BJ (cell line): ENCODE measurements at regions not wholly inside any gene's neighbourhood (a gene's known extent, or its start where the extent isn't known, plus 50 kb on each side); places are given as distances from the start of the nearest gene placed in this dataset.

Experiments used
- CTCF ChIA-PET: fragments of 350-600 bp; formaldehyde crosslinking; extraction: SDS; loops from one replicate; lab custom pipeline; 2021; ENCODE audit warnings: antibody characterized with exemption, inconsistent platforms; lab: Yijun Ruan, JAX
- POLR2A ChIA-PET: fragments of 300-600 bp; sonication (Branson Sonifier 250); formaldehyde crosslinking; extraction: SDS; loops from one replicate; lab custom pipeline; 2021; ENCODE audit warnings: antibody characterized with exemption; lab: Charles Lee
- DNase-seq: peaks from one replicate; pipeline ENCODE4 v3.0.0-alpha.2; 2011; ENCODE audit warnings: low read depth
- H3K27me3 ChIP-seq: 2 replicates; pipeline ENCODE4 v1.6.0; 2011; ENCODE audit warnings: low read length; ENCODE audit not compliant: control insufficient read depth, insufficient read depth
- H3K36me3 ChIP-seq: 2 replicates; pipeline ENCODE4 v1.5.1; 2011; ENCODE audit warnings: low read length; ENCODE audit not compliant: control insufficient read depth, insufficient read depth
- H3K4me3 ChIP-seq: 2 replicates; pipeline ENCODE4 v1.5.1; 2011; ENCODE audit warnings: low read depth, mild to moderate bottlenecking, control low read depth, low read length
- TF ChIP-seq, protein P1 (sequence below): IDR thresholded peaks from 2 replicates; pipeline ENCODE4 v1.5.1; 2011; ENCODE audit warnings: low read depth, mild to moderate bottlenecking, control low read depth, inconsistent platforms, low read length, moderate library complexity; ENCODE audit not compliant: insufficient read depth

DNA sequence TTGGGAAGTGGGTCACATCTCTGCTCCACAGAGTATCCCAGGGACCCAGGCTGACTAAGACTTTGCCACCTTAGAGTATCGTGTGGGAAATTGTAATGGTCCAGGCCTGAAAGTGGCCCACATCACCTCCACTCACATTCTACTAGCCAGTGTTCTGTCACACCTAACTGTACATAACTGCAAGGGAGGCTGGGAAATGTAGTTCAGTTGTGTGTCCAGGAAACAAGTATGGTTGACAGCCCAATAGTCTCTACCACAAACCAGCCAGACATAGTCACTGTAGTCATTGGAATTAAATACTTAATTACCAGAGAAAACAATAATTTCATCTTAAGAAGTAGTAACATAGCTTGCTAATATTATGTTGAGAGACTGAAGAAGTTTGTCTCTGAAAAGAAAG is 233.4 kb upstream of the S100G start:
- DNase-seq: no peak
- CTCF ChIA-PET: interaction anchor here (1.3 kb wide), 1 partner anchor 8 kb away, joined by 4 read pairs; no protein-coding TSS in a partner anchor
- Histone ChIP-seq H3K36me3 (no peaks in the 10 kb centered on the region), H3K27me3 (no peaks in the 10 kb centered on the region), H3K4me3 (no peak overlapping the region)
- POLR2A ChIA-PET: no interaction called here
- TF ChIP-seq, protein P1, sequence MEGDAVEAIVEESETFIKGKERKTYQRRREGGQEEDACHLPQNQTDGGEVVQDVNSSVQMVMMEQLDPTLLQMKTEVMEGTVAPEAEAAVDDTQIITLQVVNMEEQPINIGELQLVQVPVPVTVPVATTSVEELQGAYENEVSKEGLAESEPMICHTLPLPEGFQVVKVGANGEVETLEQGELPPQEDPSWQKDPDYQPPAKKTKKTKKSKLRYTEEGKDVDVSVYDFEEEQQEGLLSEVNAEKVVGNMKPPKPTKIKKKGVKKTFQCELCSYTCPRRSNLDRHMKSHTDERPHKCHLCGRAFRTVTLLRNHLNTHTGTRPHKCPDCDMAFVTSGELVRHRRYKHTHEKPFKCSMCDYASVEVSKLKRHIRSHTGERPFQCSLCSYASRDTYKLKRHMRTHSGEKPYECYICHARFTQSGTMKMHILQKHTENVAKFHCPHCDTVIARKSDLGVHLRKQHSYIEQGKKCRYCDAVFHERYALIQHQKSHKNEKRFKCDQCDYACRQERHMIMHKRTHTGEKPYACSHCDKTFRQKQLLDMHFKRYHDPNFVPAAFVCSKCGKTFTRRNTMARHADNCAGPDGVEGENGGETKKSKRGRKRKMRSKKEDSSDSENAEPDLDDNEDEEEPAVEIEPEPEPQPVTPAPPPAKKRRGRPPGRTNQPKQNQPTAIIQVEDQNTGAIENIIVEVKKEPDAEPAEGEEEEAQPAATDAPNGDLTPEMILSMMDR: no peak

DNA sequence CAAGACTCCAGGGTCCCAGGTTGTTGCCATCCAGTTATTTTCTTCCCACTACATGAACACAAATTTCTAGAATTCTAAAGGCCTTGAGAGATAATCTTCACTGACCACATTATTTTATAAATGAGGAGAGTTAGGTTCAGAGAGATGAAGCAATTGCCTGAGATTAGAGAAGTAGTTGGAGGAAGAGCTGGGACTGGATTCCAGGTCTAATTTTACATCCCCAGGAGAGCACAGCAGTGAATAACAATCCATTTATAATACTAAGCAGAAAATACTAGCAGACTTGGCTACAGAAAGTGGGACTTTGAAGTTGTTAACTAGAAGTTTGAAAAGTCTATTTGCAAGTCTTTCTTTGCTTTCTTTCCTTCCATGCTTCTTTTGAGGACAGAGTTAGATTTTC is 231.3 kb upstream of the S100G start:
- Histone ChIP-seq H3K36me3 (no peaks in the 10 kb centered on the region), H3K27me3 (no peaks in the 10 kb centered on the region), H3K4me3 (no peak overlapping the region)
- TF ChIP-seq, protein P1: no peak
- ChIA-PET CTCF (no interaction called here), POLR2A (no interaction called here)
- no peak for DNase-seq

DNA sequence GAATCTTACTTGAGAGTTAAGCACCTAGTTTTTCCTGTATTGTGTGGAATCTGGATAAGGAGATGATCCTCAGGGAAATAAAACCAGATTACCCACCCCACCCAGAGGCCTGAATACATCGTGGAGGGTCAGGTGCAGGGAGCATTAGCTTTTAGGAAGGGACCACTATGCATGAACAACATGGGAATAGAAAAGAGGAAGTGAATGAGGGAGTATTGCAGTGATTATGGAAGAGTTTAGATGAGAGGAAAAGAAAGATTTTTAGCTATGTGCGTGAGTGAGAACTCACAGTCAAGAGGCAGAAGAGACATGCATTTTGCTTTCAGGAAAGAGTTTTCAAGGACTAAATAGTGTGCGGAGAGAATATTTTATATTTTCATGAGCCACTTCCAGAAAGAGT is 222.3 kb upstream of the S100G start:
- no peak for DNase-seq
- ChIA-PET POLR2A (no interaction called here), CTCF (interaction anchor here (1.1 kb wide), 1 partner anchor 10 kb away, joined by 3 read pairs; no protein-coding TSS in a partner anchor)
- no peak overlapping the region for H3K4me3 ChIP-seq
- TF ChIP-seq, protein P1: no peak
- no peaks in the 10 kb centered on the region for H3K36me3 ChIP-seq
- H3K27me3 ChIP-seq: no peaks in the 10 kb centered on the region

DNA sequence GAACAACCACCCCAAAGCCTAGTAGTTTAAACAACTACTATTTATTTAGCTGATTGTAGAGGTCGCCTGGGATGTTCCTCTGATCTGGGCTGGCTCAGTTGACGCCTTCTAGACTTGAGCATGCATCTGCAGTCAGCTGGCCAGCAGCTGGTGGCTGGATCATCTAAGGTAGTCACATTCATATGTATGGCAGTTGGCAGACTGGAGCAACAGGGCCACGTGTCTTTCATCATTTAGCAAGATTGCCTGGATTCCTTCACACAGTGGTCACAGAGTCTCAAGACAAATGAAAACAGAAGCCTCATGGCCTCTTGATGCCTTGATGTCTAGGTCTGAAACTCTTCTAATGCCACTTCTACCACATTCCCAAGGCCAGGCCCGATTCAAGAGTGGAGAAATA is 220.6 kb upstream of the S100G start:
- no peak overlapping the region for H3K4me3 ChIP-seq
- no peaks in the 10 kb centered on the region for H3K27me3 ChIP-seq
- TF ChIP-seq, protein P1: no peak
- CTCF ChIA-PET: interaction anchor here (1.1 to 1.4 kb wide), 2 partner anchors 15 to 306 kb away, joined by 4 read pairs; partner anchors contain the start of gene GRPR
- no peaks in the 10 kb centered on the region for H3K36me3 ChIP-seq
- POLR2A ChIA-PET: interaction anchor here (0.6 kb wide), 1 partner anchor 256 kb away, joined by 12 read pairs; no protein-coding TSS in a partner anchor
- DNase-seq: no peak

DNA sequence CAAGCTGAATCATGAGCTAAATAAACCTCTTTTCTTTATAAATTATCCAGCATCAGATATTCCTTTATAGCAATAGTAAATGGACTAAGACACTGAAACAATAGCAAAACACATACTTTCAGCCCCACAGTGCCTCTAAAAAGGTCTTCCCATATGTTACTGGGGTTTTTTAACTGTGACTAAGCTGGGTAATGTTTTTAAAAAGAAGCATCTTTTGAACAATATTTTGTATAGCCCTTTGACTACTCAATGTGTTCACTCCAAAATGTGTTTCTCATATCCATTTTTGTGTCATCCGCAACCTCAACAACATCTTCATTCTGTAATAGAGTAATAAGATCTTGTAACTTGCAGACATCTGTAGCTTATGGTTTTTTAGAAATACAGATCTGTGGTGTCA is 218.7 kb upstream of the S100G start:
- Histone ChIP-seq H3K4me3 (no peak overlapping the region), H3K36me3 (no peaks in the 10 kb centered on the region), H3K27me3 (no peaks in the 10 kb centered on the region)
- no peak for DNase-seq
- POLR2A ChIA-PET: no interaction called here
- TF ChIP-seq, protein P1: no peak
- CTCF ChIA-PET: no interaction called here
